HG02759 (cell line): ENCODE measurements at regions not wholly inside any gene's neighbourhood (a gene's known extent, or its start where the extent isn't known, plus 50 kb on each side); places are given as distances from the start of the nearest gene placed in this dataset.
"Not testable (repeated sequence)": the region's sequence is repeated elsewhere in the genome, so short reads cannot be mapped to it uniquely, and the experiment has no call there.

ENCODE experiments used
- ATAC-seq: cut with Tn5 transposase; IDR thresholded peaks from one replicate; pipeline ENCODE4 v1.9.1; 2021; ENCODE audit warnings: mild to moderate bottlenecking, moderate library complexity; ENCODE audit not compliant: unreplicated experiment

GRCh38 chr1:234835239-234835638, 225.3 kb upstream of the IRF2BP2 start:
- no peak for ATAC-seq

- no peak for ATAC-seq
Observed at GRCh38 chr1:234833646-234834045, 223.7 kb upstream of the IRF2BP2 start.

- no peak for ATAC-seq
Observed at GRCh38 chr1:234833118-234833517, 223.1 kb upstream of the IRF2BP2 start.

- ATAC-seq = no peak
Observed at GRCh38 chr1:234827656-234828055, 217.7 kb upstream of the IRF2BP2 start.

- no peak for ATAC-seq
Observed at GRCh38 chr1:234827181-234827580, 217.2 kb upstream of the IRF2BP2 start.

GRCh38 chr1:234826352-234826751, 216.4 kb upstream of the IRF2BP2 start:
- ATAC-seq = no peak

GRCh38 chr1:234825498-234826165, 215.7 kb upstream of the IRF2BP2 start:
- no peak for ATAC-seq

GRCh38 chr1:234824836-234825235, 214.9 kb upstream of the IRF2BP2 start:
- ATAC-seq = not testable (repeated sequence)

GRCh38 chr1:234823191-234824176, 213.5 kb upstream of the IRF2BP2 start:
- no peak for ATAC-seq

- ATAC-seq = no peak
Observed at GRCh38 chr1:234821840-234822239, 211.9 kb upstream of the IRF2BP2 start.

GRCh38 chr1:234820597-234820996, 210.6 kb upstream of the IRF2BP2 start:
- no peak for ATAC-seq

GRCh38 chr1:234819845-234820244, 209.9 kb upstream of the IRF2BP2 start:
- not testable (repeated sequence) for ATAC-seq

- ATAC-seq = not testable (repeated sequence)
Observed at GRCh38 chr1:234818040-234818387, 208.0 kb upstream of the IRF2BP2 start.

- ATAC-seq = not testable (repeated sequence)
Observed at GRCh38 chr1:234817313-234818039, 207.5 kb upstream of the IRF2BP2 start.

GRCh38 chr1:234816864-234817263, 206.9 kb upstream of the IRF2BP2 start:
- ATAC-seq = not testable (repeated sequence)

GRCh38 chr1:234816186-234816851, 206.3 kb upstream of the IRF2BP2 start:
- not testable (repeated sequence) for ATAC-seq

GRCh38 chr1:234815295-234815815, 205.4 kb upstream of the IRF2BP2 start:
- not testable (repeated sequence) for ATAC-seq

- ATAC-seq = not testable (repeated sequence)
Observed at GRCh38 chr1:234814235-234814634, 204.3 kb upstream of the IRF2BP2 start.

- ATAC-seq = not testable (repeated sequence)
Observed at GRCh38 chr1:234811824-234812223, 201.8 kb upstream of the IRF2BP2 start.

GRCh38 chr1:234810726-234811125, 200.7 kb upstream of the IRF2BP2 start:
- not testable (repeated sequence) for ATAC-seq
